ENCODE measurements at regions not wholly inside any gene's neighbourhood (a gene's known extent, or its start where the extent isn't known, plus 50 kb on each side); places are given as distances from the start of the nearest gene placed in this dataset.

DNA sequence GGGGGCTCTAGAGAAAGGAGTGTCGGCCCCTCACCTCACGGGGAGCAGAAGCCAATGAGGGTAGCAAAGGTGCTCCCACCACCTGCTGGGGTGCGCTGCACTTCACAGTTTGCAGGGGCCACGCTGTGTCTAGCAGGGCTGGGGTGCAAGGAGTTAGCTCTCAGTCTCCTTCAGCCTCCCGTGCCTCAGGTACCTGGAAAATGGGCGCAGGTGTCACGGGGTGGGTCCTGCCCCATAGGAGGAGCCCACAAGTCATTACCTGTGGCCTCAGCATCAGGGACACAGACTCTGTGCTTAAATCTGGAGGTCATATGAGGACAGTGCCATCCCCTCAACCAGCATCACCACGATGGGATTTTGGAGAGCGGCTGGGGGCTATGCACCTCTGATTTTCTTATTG lies 326.7 kb downstream of the ADGRD1 start:
- no TSS peak for BruUV-seq (replicated peaks)

More for the DNA sequence above, 326.7 kb downstream of the ADGRD1 start:
- H3K18ac ChIP-seq (ENCODE audit: low read depth, low read length), result no peak overlapping the region
- DNase-seq, result no peak
- H2BK20ac ChIP-seq (ENCODE audit: low read depth, low read length), result no peak overlapping the region
- H2BK15ac ChIP-seq (ENCODE audit: low read depth, low read length), result no peak overlapping the region
- POLR2A ChIA-PET (ENCODE audit: unreplicated experiment), result no interaction called here
- H3K14ac ChIP-seq (replicated peaks; ENCODE audit: low read depth, low read length), result no peak overlapping the region
- H4K8ac ChIP-seq (ENCODE audit: low read depth in 2 of 2, low read length in 2 of 2), result no peak overlapping the region
- H3K4me2 ChIP-seq (ENCODE audit: low read depth, low read length), result no peak overlapping the region
- H3K9me3 ChIP-seq (ENCODE audit: control insufficient read depth, insufficient read depth, low read length), result peaks cover 38% of the 10 kb centered on the region
- no peak overlapping the region for H3K4me3 ChIP-seq (ENCODE audit: insufficient read depth, low read depth, low read length)
- H3K27ac ChIP-seq (ENCODE audit: insufficient read depth, low read length), result no peak overlapping the region
- dilution Hi-C loops (cut with HindIII; ENCODE audit: low sequenced_read_pairs, unreplicated experiment) (no loop called here), intact Hi-C loops (cut with micrococcal nuclease) (no loop called here), in situ Hi-C loops (cut with MboI; ENCODE audit: low sequenced_read_pairs) (no loop called here)
- H2AFZ ChIP-seq (replicated peaks; ENCODE audit: low read length, poor library complexity), result no peak overlapping the region
- no peak overlapping the region for H3K9ac ChIP-seq (ENCODE audit: low read depth, low read length)
- CTCF ChIA-PET, result no interaction called here
- no peak overlapping the region for H2AK5ac ChIP-seq (ENCODE audit: low read depth, low read length)
- no peak overlapping the region for H4K91ac ChIP-seq (ENCODE audit: insufficient read depth, low read depth, low read length)
- H3K9me1 ChIP-seq (ENCODE audit: insufficient read depth, low read length), result no peaks in the 10 kb centered on the region
- H2BK5ac ChIP-seq (ENCODE audit: low read depth, low read length, poor library complexity, severe bottlenecking), result no peak overlapping the region
- H4K5ac ChIP-seq (ENCODE audit: low read depth, low read length), result no peak overlapping the region
- H3K36me3 ChIP-seq (ENCODE audit: control insufficient read depth, insufficient read depth, low read length), result no peaks in the 10 kb centered on the region
- H3K79me1 ChIP-seq (ENCODE audit: low read depth in 1 of 2, low read length in 2 of 2), result no peaks in the 10 kb centered on the region
- 68% methylated on average over 2 of the region's 9 CpGs; no CpG with 5 or more reads in 1 of the 2 experiments for WGBS, 2 experiments (ENCODE audit: extremely low coverage in 2 of 2, insufficient read length in 1 of 2)
- no peak overlapping the region for H3K23ac ChIP-seq (ENCODE audit: low read depth, low read length)
- TF ChIP-seq RAD21 (IDR thresholded peaks at IDR 0.05; ENCODE audit: low read length), result no peak
- TF ChIP-seq RFX5 (IDR thresholded peaks at IDR 0.05; ENCODE audit: low read depth, low read length), result no peak
- TF ChIP-seq SMC3 (IDR thresholded peaks at IDR 0.05; ENCODE audit: low read depth, low read length), result no peak
- no peak for TF ChIP-seq CHD1 (IDR thresholded peaks at IDR 0.05; ENCODE audit: low read depth, low read length)
- no peak for TF ChIP-seq FOS (IDR thresholded peaks at IDR 0.05; ENCODE audit: low read depth, low read length)
- no peak for TF ChIP-seq CTCF (conservative IDR thresholded peaks at IDR 0.05; ENCODE audit: low read depth, low read length)
- no peak for TF ChIP-seq MAFK (IDR thresholded peaks at IDR 0.05; ENCODE audit: low read depth, low read length)
- no peak for TF ChIP-seq USF2 (IDR thresholded peaks at IDR 0.05; ENCODE audit: low read depth, low read length)
- TF ChIP-seq NFE2L2 (IDR thresholded peaks at IDR 0.05; ENCODE audit: low read depth, low read length), result no peak
- TF ChIP-seq CEBPB (IDR thresholded peaks at IDR 0.05; ENCODE audit: low read depth, low read length), result no peak
- TF ChIP-seq RCOR1 (IDR thresholded peaks at IDR 0.05; ENCODE audit: insufficient replicate concordance, low read length), result no peak
- no peak for TF ChIP-seq POLR2A (IDR thresholded peaks at IDR 0.05; ENCODE audit: low read depth, low read length)
- TF ChIP-seq BHLHE40 (IDR thresholded peaks at IDR 0.05; ENCODE audit: low read depth, low read length), result no peak
- no peak for TF ChIP-seq MXI1 (IDR thresholded peaks at IDR 0.05; ENCODE audit: borderline replicate concordance, low read depth, low read length)
- TF ChIP-seq, protein P1, sequence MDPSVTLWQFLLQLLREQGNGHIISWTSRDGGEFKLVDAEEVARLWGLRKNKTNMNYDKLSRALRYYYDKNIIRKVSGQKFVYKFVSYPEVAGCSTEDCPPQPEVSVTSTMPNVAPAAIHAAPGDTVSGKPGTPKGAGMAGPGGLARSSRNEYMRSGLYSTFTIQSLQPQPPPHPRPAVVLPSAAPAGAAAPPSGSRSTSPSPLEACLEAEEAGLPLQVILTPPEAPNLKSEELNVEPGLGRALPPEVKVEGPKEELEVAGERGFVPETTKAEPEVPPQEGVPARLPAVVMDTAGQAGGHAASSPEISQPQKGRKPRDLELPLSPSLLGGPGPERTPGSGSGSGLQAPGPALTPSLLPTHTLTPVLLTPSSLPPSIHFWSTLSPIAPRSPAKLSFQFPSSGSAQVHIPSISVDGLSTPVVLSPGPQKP (IDR thresholded peaks at IDR 0.05; ENCODE audit: borderline replicate concordance, low read depth, low read length), result no peak
- no peak for TF ChIP-seq MAZ (IDR thresholded peaks at IDR 0.05; ENCODE audit: borderline replicate concordance, low read depth, low read length)
- H4K20me1 ChIP-seq (ENCODE audit: insufficient read depth, low read length), result no peaks in the 10 kb centered on the region
- no peak overlapping the region for H3K56ac ChIP-seq (ENCODE audit: extremely low read depth, insufficient read depth, low read length)
- H3K27me3 ChIP-seq (ENCODE audit: control insufficient read depth, insufficient read depth, low read length), result no peaks in the 10 kb centered on the region
- no peak overlapping the region for H2AK9ac ChIP-seq (replicated peaks; ENCODE audit: low read depth, low read length, poor library complexity)
- H3K4ac ChIP-seq (ENCODE audit: low read depth, low read length), result no peak overlapping the region
- no peak overlapping the region for H2BK120ac ChIP-seq (ENCODE audit: low read depth, low read length)
- ATAC-seq (ENCODE audit: low read depth), result no peak
- no peaks in the 10 kb centered on the region for H3K4me1 ChIP-seq (ENCODE audit: control insufficient read depth, insufficient read depth, low read length)

Data from IMR-90 (cell line).